ENCODE measurements at regions not wholly inside any gene's neighbourhood (a gene's known extent, or its start where the extent isn't known, plus 50 kb on each side); places are given as distances from the start of the nearest gene placed in this dataset.

DNA sequence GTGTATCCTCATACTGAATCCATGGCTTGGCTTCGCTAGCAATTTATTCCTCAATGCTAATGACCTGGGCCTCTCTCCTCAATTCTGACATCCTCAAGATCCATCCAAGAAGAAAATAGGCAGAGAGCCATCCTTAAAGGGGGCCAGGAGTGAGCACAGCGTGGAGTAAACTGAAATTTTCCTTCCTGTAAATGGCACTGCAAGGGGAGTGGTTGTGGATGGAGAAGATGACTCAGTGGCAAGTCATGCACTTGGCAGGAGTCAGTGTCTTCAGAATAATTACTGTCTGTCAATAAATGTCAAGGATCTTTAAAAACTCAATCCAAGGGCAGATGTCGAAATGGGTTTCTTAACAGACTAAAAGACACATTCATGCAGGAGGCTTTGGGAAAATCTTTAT is 88.0 kb upstream of the TMEM132C start:
- ATAC-seq = no peak
- intact Hi-C loops (cut with DNase I; ENCODE audit: low total_unique reads) = no loop called here

DNA sequence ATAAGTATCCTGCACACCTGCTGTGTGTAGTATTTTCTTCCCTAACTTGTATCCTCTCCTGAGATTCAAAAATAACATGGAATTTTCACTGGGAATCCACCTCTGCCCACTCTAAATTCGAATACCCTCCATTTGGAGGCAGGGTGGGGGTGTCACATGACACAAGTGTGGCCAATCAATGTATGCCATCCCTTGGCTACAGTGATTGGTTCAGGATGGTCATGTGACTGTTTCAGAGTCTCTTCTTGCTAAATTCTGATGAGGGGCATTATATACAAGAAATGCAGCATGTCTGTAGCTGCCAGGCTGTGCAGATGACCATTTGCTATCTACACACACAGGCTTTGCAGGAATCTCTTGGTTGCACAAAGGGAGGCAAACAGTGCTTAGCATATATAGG is 86.8 kb upstream of the TMEM132C start:
- no peak for ATAC-seq
- Histone ChIP-seq H3K4me3 (no peak overlapping the region), H3K27ac (no peak overlapping the region), H3K36me3 (no peaks in the 10 kb centered on the region), H3K4me1 (no peaks in the 10 kb centered on the region), H3K9me3 (no peaks in the 10 kb centered on the region), H3K27me3 (no peaks in the 10 kb centered on the region)
- TF ChIP-seq, protein P1, sequence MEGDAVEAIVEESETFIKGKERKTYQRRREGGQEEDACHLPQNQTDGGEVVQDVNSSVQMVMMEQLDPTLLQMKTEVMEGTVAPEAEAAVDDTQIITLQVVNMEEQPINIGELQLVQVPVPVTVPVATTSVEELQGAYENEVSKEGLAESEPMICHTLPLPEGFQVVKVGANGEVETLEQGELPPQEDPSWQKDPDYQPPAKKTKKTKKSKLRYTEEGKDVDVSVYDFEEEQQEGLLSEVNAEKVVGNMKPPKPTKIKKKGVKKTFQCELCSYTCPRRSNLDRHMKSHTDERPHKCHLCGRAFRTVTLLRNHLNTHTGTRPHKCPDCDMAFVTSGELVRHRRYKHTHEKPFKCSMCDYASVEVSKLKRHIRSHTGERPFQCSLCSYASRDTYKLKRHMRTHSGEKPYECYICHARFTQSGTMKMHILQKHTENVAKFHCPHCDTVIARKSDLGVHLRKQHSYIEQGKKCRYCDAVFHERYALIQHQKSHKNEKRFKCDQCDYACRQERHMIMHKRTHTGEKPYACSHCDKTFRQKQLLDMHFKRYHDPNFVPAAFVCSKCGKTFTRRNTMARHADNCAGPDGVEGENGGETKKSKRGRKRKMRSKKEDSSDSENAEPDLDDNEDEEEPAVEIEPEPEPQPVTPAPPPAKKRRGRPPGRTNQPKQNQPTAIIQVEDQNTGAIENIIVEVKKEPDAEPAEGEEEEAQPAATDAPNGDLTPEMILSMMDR (IDR thresholded peaks at IDR 0.05 in 4 of 5, conservative IDR thresholded peaks at IDR 0.05 in 1 of 5) = no peak
- TF ChIP-seq POLR2A (IDR thresholded peaks at IDR 0.05) = no peak
- no peak for DNase-seq
- in situ Hi-C loops (cut with MboI; ENCODE audit: low sequenced_read_pairs in 4 of 4) = no loop called here
- intact Hi-C loops (cut with DNase I; ENCODE audit: low total_unique reads) = no loop called here

More for the DNA sequence above, 88.0 kb upstream of the TMEM132C start:
- TF ChIP-seq, protein P1 (IDR thresholded peaks at IDR 0.05 in 4 of 5, conservative IDR thresholded peaks at IDR 0.05 in 1 of 5) = no peak
- TF ChIP-seq POLR2A (IDR thresholded peaks at IDR 0.05) = no peak
- in situ Hi-C loops (cut with MboI; ENCODE audit: low sequenced_read_pairs in 4 of 4) = no loop called here
- Histone ChIP-seq H3K4me3 (no peak overlapping the region), H3K27me3 (no peaks in the 10 kb centered on the region), H3K4me1 (no peaks in the 10 kb centered on the region), H3K27ac (no peak overlapping the region), H3K36me3 (no peaks in the 10 kb centered on the region), H3K9me3 (no peaks in the 10 kb centered on the region)
- no peak for DNase-seq

DNA sequence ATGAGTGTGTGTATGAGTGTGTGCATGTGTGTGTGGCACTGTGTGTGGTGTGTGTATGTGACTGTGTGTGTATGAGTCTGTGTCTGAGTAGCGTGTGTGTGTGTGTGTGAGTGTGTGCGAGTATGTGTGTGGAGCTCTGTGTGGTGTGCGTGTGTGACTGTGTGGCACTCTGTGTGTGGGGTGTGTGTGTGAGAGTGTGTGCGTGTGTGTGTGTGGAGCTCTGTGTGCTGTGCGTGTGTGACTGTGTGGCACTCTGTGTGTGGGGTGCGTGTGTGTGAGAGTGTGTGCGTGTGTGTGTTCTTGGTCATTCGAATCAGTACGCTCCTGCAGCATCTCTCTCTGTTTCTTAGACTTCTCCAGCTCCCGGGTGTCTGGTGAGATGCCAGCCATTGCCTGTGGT is 76.9 kb upstream of the TMEM132C start:
- H3K4me3 ChIP-seq = no peak overlapping the region
- H3K36me3 ChIP-seq = no peaks in the 10 kb centered on the region
- DNase-seq = no peak
- no peak for ATAC-seq
- in situ Hi-C loops (cut with MboI; ENCODE audit: low sequenced_read_pairs in 4 of 4) (no loop called here), intact Hi-C loops (cut with DNase I; ENCODE audit: low total_unique reads) (no loop called here)
- no peaks in the 10 kb centered on the region for H3K27me3 ChIP-seq
- H3K4me1 ChIP-seq = no peaks in the 10 kb centered on the region
- TF ChIP-seq POLR2A (IDR thresholded peaks at IDR 0.05) = no peak
- TF ChIP-seq, protein P1 (IDR thresholded peaks at IDR 0.05 in 4 of 5, conservative IDR thresholded peaks at IDR 0.05 in 1 of 5) = no peak
- H3K9me3 ChIP-seq = no peaks in the 10 kb centered on the region
- no peak overlapping the region for H3K27ac ChIP-seq

DNA sequence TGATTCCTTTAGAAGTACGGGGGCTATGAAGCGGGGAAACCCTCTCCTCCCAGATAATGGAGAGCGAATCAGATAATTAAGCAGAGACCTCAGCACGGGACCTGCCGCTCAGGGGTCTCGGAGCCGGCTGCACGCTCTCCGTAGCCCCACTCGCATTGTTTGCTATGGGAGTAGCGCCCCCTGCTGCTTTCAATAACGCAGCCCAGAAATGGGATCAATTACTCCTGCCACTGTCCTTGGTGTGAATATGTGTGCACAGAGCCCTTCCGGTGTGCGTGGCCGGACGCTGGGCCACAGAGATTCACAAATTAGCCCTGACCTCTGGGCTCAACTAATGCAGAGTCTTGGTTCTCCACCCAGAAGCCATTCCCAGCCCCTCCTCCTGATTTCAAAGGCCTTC is 76.4 kb upstream of the TMEM132C start:
- H3K27ac ChIP-seq = no peak overlapping the region
- DNase-seq (no peak), ATAC-seq (no peak)
- no peak for TF ChIP-seq POLR2A (IDR thresholded peaks at IDR 0.05)
- TF ChIP-seq, protein P1 (IDR thresholded peaks at IDR 0.05 in 4 of 5, conservative IDR thresholded peaks at IDR 0.05 in 1 of 5) = peak in 1 of 5 experiments; percentile 21
- no peaks in the 10 kb centered on the region for H3K9me3 ChIP-seq
- no peaks in the 10 kb centered on the region for H3K36me3 ChIP-seq
- no peaks in the 10 kb centered on the region for H3K27me3 ChIP-seq
- in situ Hi-C loops (cut with MboI; ENCODE audit: low sequenced_read_pairs in 4 of 4) = no loop called here
- intact Hi-C loops (cut with DNase I; ENCODE audit: low total_unique reads) = no loop called here
- H3K4me3 ChIP-seq = no peak overlapping the region
- no peaks in the 10 kb centered on the region for H3K4me1 ChIP-seq

DNA sequence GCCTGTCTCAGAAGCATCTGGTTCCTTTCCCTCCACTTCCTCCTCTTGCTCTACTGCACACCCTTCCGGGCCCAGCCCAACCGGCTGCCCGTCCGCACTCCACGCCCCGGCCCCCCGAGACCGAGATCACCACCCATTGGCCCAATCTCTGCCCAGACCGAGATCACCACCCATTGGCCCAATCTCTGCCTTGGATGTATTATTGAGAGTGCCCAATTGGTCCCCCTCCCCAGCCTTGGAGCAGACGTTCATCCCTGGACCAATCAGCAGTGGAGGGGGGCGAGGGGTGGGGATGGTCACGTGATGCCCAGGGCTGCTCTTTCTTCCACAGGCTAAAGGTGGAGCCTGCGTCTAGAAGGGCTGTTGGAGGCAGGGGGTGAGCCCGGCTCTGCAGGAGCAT is 75.6 kb upstream of the TMEM132C start:
- DNase-seq = no peak
- Histone ChIP-seq H3K27me3 (no peaks in the 10 kb centered on the region), H3K4me1 (no peaks in the 10 kb centered on the region), H3K9me3 (no peaks in the 10 kb centered on the region), H3K4me3 (no peak overlapping the region), H3K27ac (no peak overlapping the region), H3K36me3 (no peaks in the 10 kb centered on the region)
- TF ChIP-seq, protein P1 (IDR thresholded peaks at IDR 0.05 in 4 of 5, conservative IDR thresholded peaks at IDR 0.05 in 1 of 5) = no peak
- TF ChIP-seq POLR2A (IDR thresholded peaks at IDR 0.05) = no peak
- in situ Hi-C loops (cut with MboI; ENCODE audit: low sequenced_read_pairs in 4 of 4) = no loop called here
- intact Hi-C loops (cut with DNase I; ENCODE audit: low total_unique reads) = no loop called here
- no peak for ATAC-seq

Measured in gastrocnemius medialis (tissue), 4 donors.